T-helper 1 cell treated with Interleukin-12 subunit alpha and Interleukin-12 subunit beta and Interleukin-4 antibody, amounts not matched to agents 30 ng/mL and 1 ng/mL, for 36 hours (primary cell): ENCODE measurements at regions not wholly inside any gene's neighbourhood (a gene's known extent, or its start where the extent isn't known, plus 50 kb on each side); places are given as distances from the start of the nearest gene placed in this dataset.

Experiments
- intact Hi-C: fragments of 100-400 bp; cut with micrococcal nuclease; formaldehyde crosslinking; loops from one replicate; pipeline ENCODE4 v1.15.1; 2024

DNA sequence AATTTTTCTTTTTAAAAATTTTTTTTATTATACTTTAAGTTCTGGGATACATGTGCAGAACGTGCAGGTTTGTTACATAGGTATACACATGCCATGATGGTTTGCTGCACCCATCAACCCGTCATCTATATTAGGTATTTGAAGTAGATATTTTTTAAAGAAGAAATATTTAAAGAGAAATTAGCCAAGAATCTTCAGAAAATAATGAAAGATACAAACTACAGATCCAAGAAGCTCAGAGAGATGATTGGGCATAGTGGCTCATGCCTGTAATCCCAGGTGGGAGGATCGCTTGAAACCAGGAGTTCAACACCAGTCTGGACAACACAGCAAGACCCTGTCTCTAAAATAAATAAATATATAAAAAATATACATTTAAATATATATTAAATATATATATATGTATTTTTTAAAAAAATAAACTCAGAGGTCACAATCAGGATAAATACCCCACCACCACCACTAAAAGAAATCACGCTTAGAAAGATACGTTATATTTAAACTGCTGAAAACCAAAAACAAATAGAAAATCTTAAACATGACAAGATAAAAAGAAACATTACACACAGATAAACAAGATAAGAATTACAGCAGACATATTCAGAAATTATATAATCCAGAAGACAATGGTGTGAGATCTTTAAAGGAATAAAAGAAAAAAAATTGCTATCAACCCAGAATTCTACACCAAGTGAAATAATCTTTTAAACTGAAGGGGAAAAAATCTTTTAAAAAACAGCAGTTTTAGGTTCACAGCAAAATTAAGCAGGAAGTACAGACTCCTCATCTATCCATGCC is 57.5 kb downstream of the CSF2 start:
- intact Hi-C loops = loop anchor here (5.0 kb wide), 2 partner anchors 46 to 49 kb away; no protein-coding TSS in a partner anchor

DNA sequence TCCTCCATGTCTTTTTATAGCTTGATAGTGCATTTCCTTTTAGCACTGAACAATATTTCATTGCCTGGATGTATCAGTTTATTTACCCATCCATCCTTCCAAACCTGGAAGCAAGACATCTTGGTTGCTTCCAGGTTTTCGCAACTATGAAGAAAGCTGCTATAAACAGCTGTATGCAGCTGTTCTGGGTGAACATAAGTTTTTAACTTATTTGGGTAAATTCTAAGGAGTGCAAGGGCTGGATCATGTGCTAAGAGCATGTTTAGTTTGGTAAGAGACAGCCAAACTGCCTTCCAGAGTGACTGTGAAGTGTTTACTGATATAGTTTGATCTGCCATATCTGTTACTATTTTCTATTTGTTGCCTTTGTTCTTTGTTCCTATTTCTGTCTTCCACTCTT is 58.5 kb downstream of the CSF2 start:
- intact Hi-C loops = loop anchor here (5.0 kb wide), 2 partner anchors 45 to 50 kb away; no protein-coding TSS in a partner anchor

DNA sequence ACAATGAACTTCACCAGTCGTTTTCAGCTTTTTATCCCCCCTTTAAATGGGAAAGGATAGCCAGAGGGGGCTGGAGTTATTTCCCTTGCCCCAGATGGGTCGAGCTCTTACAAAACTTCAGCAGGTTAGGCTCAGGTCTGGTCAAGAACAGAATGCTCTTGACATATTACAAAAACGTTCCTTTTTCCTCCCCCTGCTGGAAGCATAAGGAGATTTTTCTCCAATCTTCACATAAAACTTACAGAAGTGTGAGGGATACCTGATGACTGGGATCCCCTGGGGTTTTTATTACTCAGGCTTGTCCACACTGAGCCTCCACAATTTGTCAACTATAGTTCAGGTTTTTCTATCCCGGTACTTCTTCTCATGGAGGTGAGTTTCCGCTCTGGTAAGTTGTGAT is 60.8 kb downstream of the CSF2 start:
- intact Hi-C loops = loop anchor here (1.0 to 5.0 kb wide), 5 partner anchors 32 to 323 kb away; no protein-coding TSS in a partner anchor

DNA sequence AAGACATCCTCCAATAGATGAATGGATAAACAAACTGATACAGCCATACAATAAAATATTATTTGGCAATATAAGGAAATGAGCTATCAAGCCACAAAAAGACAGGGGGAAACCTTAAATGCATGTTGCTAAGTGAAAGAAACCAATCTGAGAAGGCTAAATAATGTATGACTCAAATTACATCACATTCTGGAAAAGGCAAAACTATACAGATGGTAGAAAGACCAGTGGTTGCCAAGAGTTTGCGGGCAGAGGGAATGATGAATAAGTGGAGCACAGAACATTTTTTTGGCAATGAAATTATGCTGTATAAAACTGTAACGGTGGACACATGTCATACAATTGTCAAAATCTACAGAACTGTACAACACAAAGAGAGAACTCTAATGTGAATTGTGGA is 63.3 kb downstream of the CSF2 start:
- intact Hi-C loops = no loop called here

GRCh38 chr5:132138260-132138659 is 64.7 kb downstream of the CSF2 start:
- intact Hi-C loops = no loop called here
